B cell (primary cell): ENCODE measurements at regions not wholly inside any gene's neighbourhood (a gene's known extent, or its start where the extent isn't known, plus 50 kb on each side); places are given as distances from the start of the nearest gene placed in this dataset.

Experiments
- ATAC-seq: fragments of 200-7000 bp; cut with Tn5 transposase; one replicate; pipeline ENCODE4 v1.10.0; 2021; ENCODE audit warnings: low read depth, mild to moderate bottlenecking, moderate number of reproducible peaks, moderate library complexity
- CTCF ChIA-PET: fragments of 350-600 bp; sonication (Branson Sonifier 250); formaldehyde crosslinking; loops from one replicate; lab custom pipeline; 2021; ENCODE audit warnings: antibody characterized with exemption, inconsistent platforms; lab: Charles Lee
- POLR2A ChIA-PET: fragments of 350-600 bp; sonication (Branson Sonifier 250); formaldehyde crosslinking; loops from one replicate; lab custom pipeline; 2021; ENCODE audit warnings: antibody characterized with exemption; lab: Charles Lee
- DNase-seq: peaks from one replicate; pipeline ENCODE4 v3.0.0; 2013
- H2AFZ ChIP-seq: 2 replicates; pipeline ENCODE4 v1.6.1; 2012; ENCODE audit warnings: mild to moderate bottlenecking, low read depth, low read length; ENCODE audit not compliant: insufficient read depth, poor library complexity, severe bottlenecking
- H3K27ac ChIP-seq, 2 donors: 1 replicate in 1 of 2; 2 replicates in 1 of 2; pipeline ENCODE4 v1.5.1; 2012 to 2013; ENCODE audit warnings: low read length in 2 of 2, mild to moderate bottlenecking in 2 of 2, moderate library complexity in 1 of 2
- H3K27me3 ChIP-seq, 4 experiments: fragments of 200-600 bp in 1 of 4; sonication (generic) in 1 of 4; replicated peaks in 1 of 4; 1 replicate in 2 of 4; 2 replicates in 2 of 4; pipeline versions ENCODE4 v1.6.1 to v1.7.0; 2013 to 2016; ENCODE audit warnings: low read length in 3 of 4, mild to moderate bottlenecking in 2 of 4, mixed read lengths in 1 of 4, moderate library complexity in 1 of 4; ENCODE audit not compliant: insufficient read depth in 4 of 4, control insufficient read depth in 3 of 4; ENCODE audit errors: control extremely low read depth in 1 of 4
- H3K36me3 ChIP-seq, 2 experiments: replicated peaks in 1 of 2; 1 replicate in 1 of 2; 2 replicates in 1 of 2; pipeline versions ENCODE4 v1.6.1 to v1.7.1; 2013; ENCODE audit warnings: low read length in 1 of 2; ENCODE audit not compliant: insufficient read depth in 2 of 2, control insufficient read depth in 1 of 2; ENCODE audit errors: control extremely low read depth in 1 of 2, extremely low read depth in 1 of 2
- H3K4me1 ChIP-seq, 2 donors: fragments of 200-600 bp in 1 of 2; sonication (generic) in 1 of 2; 1 replicate in 1 of 2; 2 replicates in 1 of 2; pipeline versions ENCODE4 v1.5.1 to v1.6.1; 2013 to 2017; ENCODE audit warnings: low read length in 2 of 2; ENCODE audit not compliant: control insufficient read depth in 2 of 2, insufficient read depth in 2 of 2
- H3K4me2 ChIP-seq: replicated peaks from 2 replicates; pipeline ENCODE3; 2012; ENCODE audit warnings: mild to moderate bottlenecking, low read depth, low read length; ENCODE audit not compliant: poor library complexity, severe bottlenecking
- H3K4me3 ChIP-seq, 5 experiments: fragments of 200-600 bp in 1 of 5; sonication (generic) in 1 of 5; 1 replicate in 3 of 5; 2 replicates in 2 of 5; pipeline versions ENCODE4 v1.5.1 to v1.7.0; 2011 to 2016; ENCODE audit warnings: low read length in 4 of 5, mild to moderate bottlenecking in 4 of 5, low read depth in 2 of 5, control low read depth in 1 of 5, moderate library complexity in 1 of 5; ENCODE audit not compliant: insufficient read depth in 1 of 5; ENCODE audit errors: control extremely low read depth in 1 of 5, extremely low read depth in 1 of 5
- H3K79me2 ChIP-seq: fragments of 200-600 bp; sonication (generic); one replicate; pipeline ENCODE4 v1.6.0; 2016; ENCODE audit warnings: low read length; ENCODE audit not compliant: control insufficient read depth, insufficient read depth
- H3K9ac ChIP-seq: fragments of 200-600 bp; sonication (generic); 2 replicates; pipeline ENCODE4 v1.6.1; 2017; ENCODE audit warnings: mild to moderate bottlenecking, low read length, moderate library complexity
- H3K9me3 ChIP-seq, 3 donors: one replicate each; pipeline versions ENCODE4 v1.6.1 to v1.7.1; 2013; ENCODE audit warnings: low read length in 2 of 3; ENCODE audit not compliant: control insufficient read depth in 2 of 3, insufficient read depth in 1 of 3; ENCODE audit errors: control extremely low read depth in 1 of 3
- H4K20me1 ChIP-seq: 2 replicates; pipeline ENCODE4 v1.6.0; 2012; ENCODE audit warnings: mild to moderate bottlenecking, low read length; ENCODE audit not compliant: insufficient read depth, control insufficient read depth, poor library complexity, severe bottlenecking
- H3K27ac Mint-ChIP-seq: one replicate; pipeline ENCODE4 v1.8.0; 2021; ENCODE audit warnings: mixed read lengths
- H3K27me3 Mint-ChIP-seq: one replicate; pipeline ENCODE4 v1.8.0; 2021; ENCODE audit warnings: mixed read lengths
- H3K4me1 Mint-ChIP-seq: one replicate; pipeline ENCODE4 v1.8.0; 2021; ENCODE audit warnings: mixed read lengths
- H3K4me3 Mint-ChIP-seq: one replicate; pipeline ENCODE4 v1.8.0; 2021; ENCODE audit warnings: mixed read lengths
- H3K9me3 Mint-ChIP-seq: one replicate; pipeline ENCODE4 v1.8.0; 2022; ENCODE audit warnings: mixed read lengths; ENCODE audit not compliant: insufficient read depth
- CTCF ChIP-seq: fragments of 200-600 bp; IDR thresholded peaks from one replicate; pipeline ENCODE4 v1.8.0; 2022; ENCODE audit warnings: antibody characterized with exemption, mild to moderate bottlenecking
- EZH2 ChIP-seq: IDR thresholded peaks from 2 replicates; pipeline ENCODE4 v1.6.1; 2012; ENCODE audit warnings: borderline replicate concordance, low read depth, mild to moderate bottlenecking, moderate library complexity, low read length; ENCODE audit not compliant: insufficient read depth, poor library complexity, severe bottlenecking
- WGBS: methylation state at CpG from one replicate; pipeline ENCODE4 v1.1.5; 2013; ENCODE audit warnings: missing lambda C conversion rate; ENCODE audit not compliant: insufficient coverage; 5-methylcytosine and 5-hydroxymethylcytosine counted together
- intact Hi-C: fragments of 100-400 bp; cut with micrococcal nuclease; formaldehyde crosslinking; loops from one replicate; pipeline ENCODE4 v1.10.0; 2022

GRCh38 chr2:176851889-176852483, 360.6 kb upstream of the HNRNPA3 start:
- H3K9ac ChIP-seq: no peak overlapping the region
- no peaks in the 10 kb centered on the region for H3K36me3 ChIP-seq
- no peaks in the 10 kb centered on the region for H3K79me2 ChIP-seq
- H4K20me1 ChIP-seq: no peaks in the 10 kb centered on the region
- H2AFZ ChIP-seq: no peak overlapping the region
- peaks cover 0 to 3% (median 0%) of the 10 kb centered on the region in 3 donors for H3K9me3 ChIP-seq
- ATAC-seq (no peak), DNase-seq (no peak)
- intact Hi-C loops: no loop called here
- TF ChIP-seq EZH2 (no peak), CTCF (no peak)
- H3K9me3 Mint-ChIP-seq: no peaks in the 10 kb centered on the region
- peaks cover 7% of the 10 kb centered on the region for H3K27me3 Mint-ChIP-seq
- no peak overlapping the region for H3K4me2 ChIP-seq
- H3K27me3 ChIP-seq: no peaks in the 10 kb centered on the region
- no peak overlapping the region for H3K27ac Mint-ChIP-seq
- H3K4me3 Mint-ChIP-seq: no peak overlapping the region
- ChIA-PET POLR2A (no interaction called here), CTCF (no interaction called here)
- 100% methylated on average over 1 of the region's 1 CpG for WGBS
- H3K27ac ChIP-seq: no peak overlapping the region
- no peak overlapping the region for H3K4me3 ChIP-seq
- H3K4me1 ChIP-seq: no peaks in the 10 kb centered on the region
- H3K4me1 Mint-ChIP-seq: no peaks in the 10 kb centered on the region

GRCh38 chr2:176852667-176853066, 359.9 kb upstream of the HNRNPA3 start:
- 60% methylated on average over 1 of the region's 3 CpGs for WGBS
- Histone ChIP-seq H3K79me2 (no peaks in the 10 kb centered on the region), H3K36me3 (no peaks in the 10 kb centered on the region), H3K4me3 (no peak overlapping the region), H3K9me3 (peaks cover 0 to 3% (median 0%) of the 10 kb centered on the region in 3 donors), H3K4me1 (no peaks in the 10 kb centered on the region), H3K27ac (no peak overlapping the region), H2AFZ (no peak overlapping the region), H3K27me3 (peaks cover 0 to 2% (median 0%) of the 10 kb centered on the region in 4 experiments), H3K4me2 (no peak overlapping the region), H4K20me1 (no peaks in the 10 kb centered on the region), H3K9ac (no peak overlapping the region)
- ATAC-seq (no peak), DNase-seq (no peak)
- peaks cover 5% of the 10 kb centered on the region for H3K27me3 Mint-ChIP-seq
- no peak overlapping the region for H3K4me3 Mint-ChIP-seq
- no peaks in the 10 kb centered on the region for H3K4me1 Mint-ChIP-seq
- TF ChIP-seq EZH2: no peak
- TF ChIP-seq CTCF: no peak
- no peak overlapping the region for H3K27ac Mint-ChIP-seq
- intact Hi-C loops: no loop called here
- POLR2A ChIA-PET: no interaction called here
- CTCF ChIA-PET: no interaction called here
- H3K9me3 Mint-ChIP-seq: no peaks in the 10 kb centered on the region
